GM21381 (cell line): ENCODE measurements at regions not wholly inside any gene's neighbourhood (a gene's known extent, or its start where the extent isn't known, plus 50 kb on each side); places are given as distances from the start of the nearest gene placed in this dataset.

ENCODE experiments used
- ATAC-seq: cut with Tn5 transposase; IDR thresholded peaks from one replicate; pipeline ENCODE4 v1.9.1; 2021; ENCODE audit warnings: mild to moderate bottlenecking, moderate library complexity; ENCODE audit not compliant: unreplicated experiment

GRCh38 chr18:38402509-38402908 is 836.9 kb upstream of the CELF4 start:
- ATAC-seq, result no peak

DNA sequence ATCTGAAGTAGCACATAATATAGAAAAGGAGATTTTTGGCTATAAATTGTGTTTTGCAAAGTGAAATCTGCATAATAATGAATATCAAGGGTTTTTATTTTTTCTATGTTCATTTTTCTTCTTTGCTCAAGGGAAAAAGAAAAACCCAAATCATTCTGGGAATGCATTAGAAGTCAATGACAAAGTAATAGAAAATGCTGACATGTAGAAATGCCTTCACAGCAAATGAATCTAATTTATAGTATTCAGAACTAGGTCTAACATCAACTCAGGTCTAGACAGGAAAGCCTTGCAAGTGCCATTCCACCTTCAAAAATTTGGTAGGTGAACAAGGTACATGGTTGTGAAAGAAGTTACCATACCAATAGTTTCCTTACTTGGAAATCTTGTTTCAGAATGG is 831.5 kb upstream of the CELF4 start:
- ATAC-seq, result no peak

- ATAC-seq, result no peak
Observed at GRCh38 chr18:38386146-38386545, 820.5 kb upstream of the CELF4 start.

- ATAC-seq, result no peak
Observed at GRCh38 chr18:38369772-38370690, 804.4 kb upstream of the CELF4 start.

GRCh38 chr18:38368886-38369285 is 803.3 kb upstream of the CELF4 start:
- ATAC-seq, result no peak

DNA sequence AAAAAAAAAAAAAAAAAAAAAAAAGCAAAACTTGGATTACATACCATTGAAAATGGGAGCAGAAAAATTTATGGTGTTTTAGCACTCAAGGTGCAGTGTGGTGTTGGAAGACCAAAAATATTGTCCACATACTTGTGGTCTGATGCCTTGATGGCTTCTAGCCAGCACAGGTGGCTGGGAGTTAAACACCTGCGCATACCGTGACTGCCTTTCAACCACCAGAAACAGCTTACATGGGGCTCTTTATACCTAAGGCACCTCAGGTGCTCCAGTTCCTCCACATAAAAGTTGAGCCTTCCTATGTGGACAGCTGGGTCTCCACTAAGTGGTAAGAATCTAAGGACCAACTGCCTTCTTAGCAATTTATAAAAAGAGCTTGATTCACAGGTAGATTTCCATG is 802.6 kb upstream of the CELF4 start:
- ATAC-seq, result no peak

GRCh38 chr18:38367473-38367872 is 801.9 kb upstream of the CELF4 start:
- ATAC-seq, result no peak

- no peak for ATAC-seq
Observed at GRCh38 chr18:38362286-38362792, 796.7 kb upstream of the CELF4 start.

GRCh38 chr18:38358805-38359657 is 793.4 kb upstream of the CELF4 start:
- no peak for ATAC-seq

DNA sequence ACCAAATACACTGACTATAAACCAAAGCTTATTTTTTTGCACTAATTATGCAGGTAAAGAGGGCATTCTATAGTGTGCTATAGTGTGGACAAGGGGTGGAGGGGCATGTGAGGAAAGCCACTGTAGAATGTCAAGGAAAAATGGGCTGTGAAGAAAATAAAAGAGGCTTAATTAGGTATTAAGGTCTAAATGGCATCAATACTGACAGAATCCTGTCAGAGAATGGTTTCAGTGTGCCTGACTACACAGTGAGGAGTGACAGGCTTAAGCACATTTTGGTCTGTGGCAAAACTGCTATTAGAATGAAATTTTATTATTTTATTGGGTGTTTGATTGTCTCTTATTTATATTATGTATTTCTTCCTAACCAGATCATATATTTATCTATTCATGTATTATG is 787.6 kb upstream of the CELF4 start:
- ATAC-seq, result no peak

DNA sequence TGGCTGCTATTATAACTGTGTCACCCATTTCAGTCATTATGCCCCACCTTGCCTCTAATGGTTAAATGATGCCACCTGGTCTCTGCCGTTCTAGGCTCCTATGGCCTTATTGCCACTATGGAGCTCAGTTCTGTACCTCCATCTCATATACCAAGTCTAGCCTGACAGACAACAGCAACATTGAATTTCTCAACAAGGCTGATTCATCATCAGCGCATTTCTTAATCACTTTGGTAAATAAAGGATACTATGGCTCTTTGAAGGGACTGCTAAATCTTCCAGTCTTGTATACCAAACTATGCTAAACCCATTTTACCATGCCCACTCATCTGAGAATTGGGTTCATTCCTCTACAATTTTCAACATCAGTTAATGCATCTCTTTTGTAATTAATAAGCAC is 784.5 kb upstream of the CELF4 start:
- no peak for ATAC-seq

GRCh38 chr18:38330573-38330972 is 765.0 kb upstream of the CELF4 start:
- ATAC-seq, result no peak

DNA sequence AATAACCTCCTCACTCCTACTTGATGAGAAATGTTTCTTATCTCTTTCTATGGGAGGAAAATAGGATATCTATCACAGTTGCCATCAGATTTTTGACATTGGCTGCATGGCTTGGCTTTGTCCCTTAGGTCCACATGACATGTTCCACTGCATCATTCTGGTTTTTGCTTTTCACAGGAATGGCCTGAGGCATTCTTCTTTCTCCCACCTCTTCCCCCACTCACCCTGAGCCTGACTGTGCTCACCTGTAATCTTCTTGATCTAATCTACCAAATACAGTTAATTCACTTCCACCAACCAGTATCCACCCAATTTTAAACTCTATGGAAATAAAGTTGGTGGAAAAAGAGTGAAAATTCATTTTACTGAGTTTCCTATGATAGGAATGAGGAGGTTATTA is 763.5 kb upstream of the CELF4 start:
- no peak for ATAC-seq

DNA sequence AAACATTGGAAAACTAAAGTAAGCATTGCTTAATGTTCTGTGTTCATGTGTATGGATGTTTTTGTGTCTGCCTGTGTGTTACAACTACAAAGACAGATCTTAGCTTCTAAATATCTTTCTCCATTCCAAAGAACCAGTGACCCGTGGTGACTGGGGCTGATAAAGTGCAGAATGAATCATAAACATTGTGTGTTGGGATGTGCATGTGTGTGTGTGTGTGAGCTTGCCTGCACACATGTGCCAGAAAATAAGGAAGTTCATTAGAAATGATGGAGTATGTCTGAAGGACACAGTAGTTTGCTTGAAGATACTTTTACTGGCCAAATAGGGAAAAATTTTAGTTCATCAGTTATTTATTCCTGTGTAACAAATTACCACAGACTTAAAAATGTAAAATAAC is 756.6 kb upstream of the CELF4 start:
- no peak for ATAC-seq

- ATAC-seq, result no peak
Observed at GRCh38 chr18:38321262-38321661, 755.7 kb upstream of the CELF4 start.

- ATAC-seq, result no peak
Observed at GRCh38 chr18:38318416-38318815, 752.8 kb upstream of the CELF4 start.

- no peak for ATAC-seq
Observed at GRCh38 chr18:38313831-38314230, 748.2 kb upstream of the CELF4 start.

DNA sequence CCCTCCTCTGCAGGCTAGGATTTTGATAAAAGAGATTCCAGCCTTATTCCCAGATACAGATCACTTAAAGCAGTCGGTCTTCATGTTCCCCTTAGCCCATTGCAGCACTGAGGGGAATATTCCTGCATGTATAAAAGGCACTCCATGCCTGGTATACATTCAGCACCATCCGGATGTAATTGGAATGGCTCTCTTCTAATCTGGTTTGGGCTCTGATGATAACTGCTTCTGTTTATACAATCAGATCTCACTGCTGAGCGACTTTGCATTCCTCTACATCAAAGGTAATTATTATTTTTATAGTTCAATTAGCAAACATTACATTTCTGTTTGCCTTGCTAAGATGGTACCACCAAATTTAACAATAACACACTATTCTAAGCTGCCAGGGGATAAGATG is 746.9 kb upstream of the CELF4 start:
- no peak for ATAC-seq

- ATAC-seq, result no peak
Observed at GRCh38 chr18:38310936-38311335, 745.3 kb upstream of the CELF4 start.

GRCh38 chr18:38307914-38308313 is 742.3 kb upstream of the CELF4 start:
- ATAC-seq, result no peak

DNA sequence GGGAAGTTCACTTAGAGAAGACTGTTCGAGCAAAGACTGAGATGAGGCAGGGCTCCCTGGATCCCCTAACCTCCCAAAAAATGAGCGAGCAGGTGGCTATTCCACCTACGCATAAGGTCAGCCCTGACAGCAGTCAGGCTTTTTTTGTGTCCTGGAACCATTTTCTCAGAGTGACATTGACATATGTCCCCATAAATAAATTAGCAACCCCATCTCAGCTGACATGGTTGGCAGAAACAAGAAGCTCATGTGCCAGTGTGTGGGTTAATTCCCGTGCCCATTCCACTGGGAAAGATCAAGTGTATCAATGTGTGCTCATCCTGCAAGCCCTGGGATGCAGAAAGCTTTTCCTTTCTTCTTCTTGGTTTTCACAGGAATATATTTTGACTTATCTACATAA is 740.4 kb upstream of the CELF4 start:
- no peak for ATAC-seq

DNA sequence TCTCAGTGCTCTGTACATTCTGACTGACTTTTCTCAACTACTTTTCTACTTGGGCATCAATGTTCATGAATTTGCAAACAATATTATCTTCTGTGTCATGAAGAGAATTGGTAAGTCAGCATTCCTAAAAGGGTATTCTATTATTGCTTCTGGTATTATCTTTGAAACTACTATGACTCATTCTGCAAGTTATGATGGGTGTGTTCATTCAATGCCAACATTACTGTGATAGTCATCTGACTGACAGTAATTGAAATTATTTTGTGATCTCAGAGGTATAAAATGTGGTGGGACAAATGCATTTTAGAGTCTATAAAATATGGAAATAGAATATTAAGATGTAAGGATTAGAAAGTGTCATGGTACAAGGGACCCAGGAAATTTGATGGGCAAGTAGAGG is 736.0 kb upstream of the CELF4 start:
- no peak for ATAC-seq
